Loucy (cell line): ENCODE measurements at regions not wholly inside any gene's neighbourhood (a gene's known extent, or its start where the extent isn't known, plus 50 kb on each side); places are given as distances from the start of the nearest gene placed in this dataset.
"Not testable (repeated sequence)": the region's sequence is repeated elsewhere in the genome, so short reads cannot be mapped to it uniquely, and the experiment has no call there.

ENCODE experiments used
- H2AFZ ChIP-seq: fragments of 200-600 bp; sonication (generic); 2 replicates; pipeline ENCODE4 v1.6.0; 2016; ENCODE audit warnings: antibody characterized with exemption, mild to moderate bottlenecking, low read length, moderate library complexity
- H3F3A ChIP-seq: fragments of 200-600 bp; 2 replicates; pipeline ENCODE4 v1.6.0; 2016; ENCODE audit warnings: antibody characterized with exemption, low read depth, mild to moderate bottlenecking
- H3K27me3 ChIP-seq: fragments of 200-600 bp; sonication (generic); 2 replicates; pipeline ENCODE4 v1.6.1; 2014; ENCODE audit warnings: low read length, mild to moderate bottlenecking; ENCODE audit not compliant: insufficient read depth, poor library complexity, severe bottlenecking
- H3K36me3 ChIP-seq: fragments of 200-600 bp; sonication (generic); 2 replicates; pipeline ENCODE4 v1.6.1; 2016; ENCODE audit warnings: low read length; ENCODE audit not compliant: insufficient read depth
- H3K4me1 ChIP-seq: fragments of 200-600 bp; sonication (generic); 2 replicates; pipeline ENCODE4 v1.5.1; 2014; ENCODE audit warnings: low read length, mild to moderate bottlenecking; ENCODE audit not compliant: insufficient read depth, poor library complexity, severe bottlenecking
- H3K4me2 ChIP-seq: fragments of 200-600 bp; sonication (generic); 2 replicates; pipeline ENCODE4 v1.6.0; 2014; ENCODE audit warnings: antibody characterized with exemption, low read length, low read depth, mild to moderate bottlenecking; ENCODE audit not compliant: poor library complexity, severe bottlenecking
- H3K4me3 ChIP-seq: fragments of 200-600 bp; sonication (generic); 2 replicates; pipeline ENCODE4 v1.5.1; 2014; ENCODE audit warnings: low read length, mild to moderate bottlenecking, mixed read lengths; ENCODE audit not compliant: poor library complexity, severe bottlenecking
- H3K79me2 ChIP-seq: fragments of 200-600 bp; sonication (generic); 2 replicates; pipeline ENCODE4 v1.6.1; 2014; ENCODE audit warnings: low read length; ENCODE audit not compliant: insufficient read depth
- H3K9ac ChIP-seq: fragments of 200-600 bp; sonication (generic); 2 replicates; pipeline ENCODE4 v1.6.0; 2014; ENCODE audit warnings: mild to moderate bottlenecking, low read depth, low read length, moderate library complexity; ENCODE audit not compliant: poor library complexity, severe bottlenecking
- H3K9me2 ChIP-seq: fragments of 200-600 bp; sonication (generic); replicated peaks from 2 replicates; pipeline ENCODE4 v1.6.1; 2016; ENCODE audit warnings: low read depth, low read length, mixed read lengths
- H3K9me3 ChIP-seq: fragments of 200-600 bp; sonication (generic); 2 replicates; pipeline ENCODE4 v1.6.1; 2014; ENCODE audit warnings: mild to moderate bottlenecking, antibody characterized with exemption, low read length, low read depth; ENCODE audit not compliant: insufficient read depth
- H4K20me1 ChIP-seq: fragments of 200-600 bp; sonication (generic); 2 replicates; pipeline ENCODE4 v1.6.0; 2014; ENCODE audit warnings: antibody characterized with exemption, low read length, mild to moderate bottlenecking; ENCODE audit not compliant: insufficient read depth, poor library complexity, severe bottlenecking
- CTCF ChIP-seq: fragments of 200-600 bp; sonication (generic); conservative IDR thresholded peaks from 2 replicates; pipeline ENCODE4 v1.5.1; 2014; ENCODE audit warnings: mild to moderate bottlenecking, antibody characterized with exemption, low read length
- EZH2phosphoT487 ChIP-seq: fragments of 200-600 bp; IDR thresholded peaks from 2 replicates; pipeline ENCODE4 v1.6.1; 2018; ENCODE audit warnings: antibody characterized with exemption, mild to moderate bottlenecking, moderate library complexity, borderline replicate concordance

GRCh38 chr16:63652091-63652490 lies 1469.8 kb downstream of the CDH11 start:
- no peaks in the 10 kb centered on the region for H3K27me3 ChIP-seq
- no peak overlapping the region for H3K9ac ChIP-seq
- no peaks in the 10 kb centered on the region for H4K20me1 ChIP-seq
- H3K4me2 ChIP-seq: no peak overlapping the region
- no peaks in the 10 kb centered on the region for H3K79me2 ChIP-seq
- no peak for TF ChIP-seq CTCF
- no peak for TF ChIP-seq EZH2phosphoT487
- no peak overlapping the region for H2AFZ ChIP-seq
- no peaks in the 10 kb centered on the region for H3K36me3 ChIP-seq
- H3K9me2 ChIP-seq: no peaks in the 10 kb centered on the region
- no peak overlapping the region for H3K4me3 ChIP-seq
- H3K4me1 ChIP-seq: no peaks in the 10 kb centered on the region
- H3K9me3 ChIP-seq: no peaks in the 10 kb centered on the region
- H3F3A ChIP-seq: no peaks in the 10 kb centered on the region

DNA sequence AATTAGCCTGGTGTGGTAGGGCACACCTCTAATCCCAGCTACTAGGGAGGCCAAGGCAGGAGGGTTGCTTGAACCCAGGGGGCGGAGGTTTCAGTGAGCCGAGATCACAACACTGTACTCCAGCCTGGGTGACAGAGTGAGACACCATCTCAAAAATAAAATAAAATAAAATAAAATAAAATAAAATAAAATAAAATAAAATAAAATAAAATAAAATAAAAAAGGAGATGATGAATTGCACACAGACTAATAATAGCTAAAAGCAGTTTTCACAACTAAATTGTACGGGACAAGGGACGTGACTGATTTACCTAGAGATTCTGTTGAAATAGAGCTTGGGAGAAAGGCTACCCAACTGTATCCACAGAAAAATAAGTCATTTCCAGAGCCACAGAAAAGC lies 1471.3 kb downstream of the CDH11 start:
- H3K36me3 ChIP-seq: no peaks in the 10 kb centered on the region
- H3K27me3 ChIP-seq: no peaks in the 10 kb centered on the region
- H3K4me3 ChIP-seq: no peak overlapping the region
- no peaks in the 10 kb centered on the region for H4K20me1 ChIP-seq
- H3K4me2 ChIP-seq: no peak overlapping the region
- no peaks in the 10 kb centered on the region for H3K9me3 ChIP-seq
- TF ChIP-seq CTCF (no peak), EZH2phosphoT487 (no peak)
- no peaks in the 10 kb centered on the region for H3F3A ChIP-seq
- no peak overlapping the region for H2AFZ ChIP-seq
- H3K79me2 ChIP-seq: no peaks in the 10 kb centered on the region
- no peak overlapping the region for H3K9ac ChIP-seq
- no peaks in the 10 kb centered on the region for H3K9me2 ChIP-seq
- no peaks in the 10 kb centered on the region for H3K4me1 ChIP-seq

DNA sequence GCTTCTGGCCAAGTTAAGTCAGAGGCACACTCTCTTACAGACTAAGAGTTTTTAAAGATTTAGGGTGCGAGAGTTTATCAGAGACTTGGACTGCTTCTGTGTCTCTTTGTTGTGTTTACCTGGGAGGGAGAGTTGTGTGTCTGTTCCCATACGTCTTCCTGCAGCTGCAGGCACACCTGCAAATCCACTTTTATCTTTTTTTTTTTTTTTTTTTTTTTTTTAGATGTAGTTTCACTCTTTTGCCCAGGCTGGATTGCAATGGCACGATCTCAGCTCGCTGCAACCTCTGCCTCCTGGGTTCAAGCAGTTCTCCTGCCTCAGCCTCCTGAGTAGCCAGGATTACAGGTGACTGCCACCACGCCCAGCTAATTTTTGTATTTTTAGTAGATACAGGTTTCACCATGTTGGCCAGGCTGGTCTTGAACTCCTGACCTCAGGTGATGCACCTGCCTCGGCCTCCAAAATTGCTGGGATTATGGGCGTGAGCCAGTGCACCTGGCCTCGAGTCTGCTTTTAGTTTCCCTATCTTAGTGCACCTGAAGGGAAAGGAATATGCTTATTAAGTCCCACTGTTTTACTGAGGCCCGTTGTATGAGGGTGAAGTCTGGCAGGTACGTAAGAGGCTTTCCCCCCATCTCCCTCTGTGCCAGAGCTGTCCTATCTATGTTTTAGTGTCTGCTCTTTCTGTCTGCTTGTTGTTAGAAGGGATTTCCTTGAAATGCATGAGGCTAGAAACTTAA lies 1488.0 kb downstream of the CDH11 start:
- H3K79me2 ChIP-seq, H2AFZ ChIP-seq, H3K4me3 ChIP-seq, H3K4me2 ChIP-seq, H3K27me3 ChIP-seq, H4K20me1 ChIP-seq, H3K4me1 ChIP-seq, H3K9me3 ChIP-seq, H3K9ac ChIP-seq, H3K36me3 ChIP-seq, H3F3A ChIP-seq, H3K9me2 ChIP-seq: not testable (repeated sequence)

GRCh38 chr16:63629272-63629671 lies 1492.6 kb downstream of the CDH11 start:
- H3K36me3 ChIP-seq: no peaks in the 10 kb centered on the region
- H3K27me3 ChIP-seq: no peaks in the 10 kb centered on the region
- no peaks in the 10 kb centered on the region for H3K9me2 ChIP-seq
- H2AFZ ChIP-seq: no peak overlapping the region
- no peaks in the 10 kb centered on the region for H4K20me1 ChIP-seq
- H3K4me3 ChIP-seq: no peak overlapping the region
- no peak overlapping the region for H3K4me2 ChIP-seq
- no peak overlapping the region for H3K9ac ChIP-seq
- H3K4me1 ChIP-seq: no peaks in the 10 kb centered on the region
- no peaks in the 10 kb centered on the region for H3K9me3 ChIP-seq
- no peaks in the 10 kb centered on the region for H3K79me2 ChIP-seq
- no peak for TF ChIP-seq EZH2phosphoT487
- no peak for TF ChIP-seq CTCF
- no peaks in the 10 kb centered on the region for H3F3A ChIP-seq
